HuH-7 (cell line): ENCODE measurements at regions not wholly inside any gene's neighbourhood (a gene's known extent, or its start where the extent isn't known, plus 50 kb on each side); places are given as distances from the start of the nearest gene placed in this dataset.

Experiments
- DNase-seq: peaks from one replicate; pipeline ENCODE4 v3.0.0; 2011; ENCODE audit warnings: low spot score

GRCh38 chr13:107475753-107476453, 739.4 kb downstream of the LIG4 start:
- DNase-seq = no peak

- no peak for DNase-seq
Measured at GRCh38 chr13:107473253-107473652, 742.1 kb downstream of the LIG4 start.

- DNase-seq = no peak
Measured at GRCh38 chr13:107466326-107467099, 748.8 kb downstream of the LIG4 start.

- no peak for DNase-seq
Measured at GRCh38 chr13:107462501-107462900, 752.8 kb downstream of the LIG4 start.

- no peak for DNase-seq
Measured at GRCh38 chr13:107461751-107462150, 753.6 kb downstream of the LIG4 start.

DNA sequence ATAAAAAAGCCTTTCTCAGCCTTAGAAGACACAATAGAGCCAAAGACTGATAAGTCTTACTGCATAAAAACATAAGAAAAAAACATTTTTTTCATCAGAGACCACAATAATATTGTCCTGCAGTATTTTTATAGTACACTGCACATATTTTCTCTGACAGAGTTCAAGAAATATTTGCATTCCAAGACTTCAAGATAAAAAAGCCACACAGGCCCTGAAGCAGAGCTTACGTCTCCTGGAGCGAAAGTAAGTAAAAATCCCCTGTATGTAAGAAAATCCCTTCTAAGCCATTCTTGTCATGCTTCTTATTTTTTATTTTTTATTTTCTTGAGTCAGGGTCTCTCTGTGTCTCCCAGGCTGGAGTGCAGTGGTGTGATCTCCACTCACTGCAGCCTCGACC, 755.9 kb downstream of the LIG4 start:
- no peak for DNase-seq

- DNase-seq = no peak
Measured at GRCh38 chr13:107458269-107458668, 757.1 kb downstream of the LIG4 start.

- no peak for DNase-seq
Measured at GRCh38 chr13:107457686-107458085, 757.6 kb downstream of the LIG4 start.

DNA sequence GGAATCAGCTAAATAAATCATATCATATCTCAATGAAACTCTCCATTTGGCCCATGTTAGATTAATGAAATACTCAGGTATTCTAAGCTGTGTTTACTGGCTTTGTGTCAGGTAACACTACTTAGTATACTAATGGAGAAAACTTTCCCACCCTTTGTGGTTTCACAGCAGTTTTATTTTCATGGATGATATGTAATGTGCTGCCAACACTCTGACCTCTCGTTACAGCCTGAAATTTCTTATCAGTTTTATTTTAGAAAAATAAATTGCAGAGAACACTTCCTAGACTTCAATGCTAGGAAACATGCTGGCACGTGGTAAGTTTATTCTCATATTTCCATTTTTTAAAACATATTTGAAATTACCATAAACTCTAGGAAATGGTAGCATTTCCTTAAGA, 758.9 kb downstream of the LIG4 start:
- no peak for DNase-seq

- DNase-seq = no peak
Measured at GRCh38 chr13:107452833-107453232, 762.5 kb downstream of the LIG4 start.

DNA sequence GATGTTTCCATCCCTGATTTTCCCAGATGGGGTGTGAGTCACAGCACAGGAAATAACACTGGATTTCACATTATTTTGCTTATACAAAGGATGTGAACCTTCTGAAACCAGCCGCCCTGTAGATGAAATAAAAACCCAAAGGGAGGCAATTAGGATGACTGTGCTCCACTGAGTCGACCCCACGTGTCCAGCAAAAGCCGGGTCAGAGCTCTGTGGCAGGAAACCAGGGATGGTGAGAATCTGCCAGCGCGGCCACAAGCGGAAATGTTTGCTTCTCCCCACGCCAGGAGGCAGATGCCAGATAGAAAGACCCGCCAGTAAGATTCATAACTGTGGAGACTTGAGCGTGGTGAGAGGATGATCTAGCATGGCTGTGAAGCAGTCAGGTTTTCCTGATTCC, 764.4 kb downstream of the LIG4 start:
- no peak for DNase-seq

- no peak for DNase-seq
Measured at GRCh38 chr13:107450431-107450830, 764.9 kb downstream of the LIG4 start.

- DNase-seq = no peak
Measured at GRCh38 chr13:107447591-107447990, 767.7 kb downstream of the LIG4 start.

DNA sequence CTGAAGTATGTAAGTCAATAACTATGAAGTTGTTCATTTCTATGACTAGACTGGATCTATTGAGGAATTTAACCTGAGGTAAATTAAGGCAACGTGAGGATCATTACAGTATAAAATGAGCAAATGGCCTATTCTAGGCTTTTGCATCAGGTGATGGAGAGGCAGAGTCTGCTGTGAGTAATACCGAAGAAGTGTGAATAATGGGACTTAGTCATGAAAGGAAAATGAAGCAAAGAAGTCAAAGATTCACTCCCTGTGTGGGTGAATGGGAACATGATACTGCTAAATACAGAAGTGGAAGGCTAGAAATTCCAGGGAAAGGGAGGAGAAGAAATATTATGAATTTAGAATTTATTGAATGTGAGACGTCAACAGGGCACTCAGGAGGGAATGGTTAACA, 774.1 kb downstream of the LIG4 start:
- DNase-seq = no peak

GRCh38 chr13:107438251-107438650, 777.1 kb downstream of the LIG4 start:
- DNase-seq = no peak

DNA sequence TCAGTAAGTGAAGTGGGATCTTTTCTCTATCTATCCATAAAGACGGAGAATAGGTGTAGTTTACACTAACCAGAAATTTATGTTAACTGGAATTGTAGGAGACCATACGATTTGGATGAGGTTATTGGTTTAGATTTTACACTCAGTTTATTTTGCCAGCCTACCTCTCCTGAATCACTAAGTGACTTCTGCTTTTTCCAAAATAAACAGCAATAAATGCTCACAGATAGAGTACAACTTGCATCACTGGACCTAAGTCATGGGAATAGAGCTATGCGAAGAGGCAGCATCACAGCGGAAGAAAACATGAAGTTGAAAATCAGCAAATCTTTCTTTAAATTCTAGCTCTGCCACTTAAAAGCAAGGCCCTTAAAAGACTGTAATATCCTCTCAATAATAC, 781.0 kb downstream of the LIG4 start:
- no peak for DNase-seq

GRCh38 chr13:107427536-107427935, 787.8 kb downstream of the LIG4 start:
- no peak for DNase-seq

- DNase-seq = no peak
Measured at GRCh38 chr13:107422421-107422820, 792.9 kb downstream of the LIG4 start.

DNA sequence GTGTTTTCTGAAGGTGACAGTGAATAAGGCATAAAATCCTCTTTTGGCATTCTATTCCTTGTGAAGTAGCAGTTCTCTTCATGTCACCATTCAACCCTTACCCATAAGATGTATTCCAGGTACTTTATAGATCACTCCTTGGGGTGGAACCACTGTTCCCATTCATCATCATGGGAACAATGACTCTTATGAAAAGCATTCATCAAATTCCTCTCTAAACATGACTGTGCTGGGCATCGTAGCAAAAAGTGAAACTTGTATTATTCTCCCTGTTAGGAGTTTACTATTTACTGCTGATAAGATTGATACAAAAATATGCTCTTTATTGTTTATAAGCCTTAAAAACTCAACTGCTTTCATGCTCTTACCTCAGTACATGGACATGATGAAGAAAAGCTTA, 793.4 kb downstream of the LIG4 start:
- DNase-seq = no peak

- no peak for DNase-seq
Measured at GRCh38 chr13:107421028-107421427, 794.3 kb downstream of the LIG4 start.

- DNase-seq = no peak
Measured at GRCh38 chr13:107413005-107413404, 802.3 kb downstream of the LIG4 start.

DNA sequence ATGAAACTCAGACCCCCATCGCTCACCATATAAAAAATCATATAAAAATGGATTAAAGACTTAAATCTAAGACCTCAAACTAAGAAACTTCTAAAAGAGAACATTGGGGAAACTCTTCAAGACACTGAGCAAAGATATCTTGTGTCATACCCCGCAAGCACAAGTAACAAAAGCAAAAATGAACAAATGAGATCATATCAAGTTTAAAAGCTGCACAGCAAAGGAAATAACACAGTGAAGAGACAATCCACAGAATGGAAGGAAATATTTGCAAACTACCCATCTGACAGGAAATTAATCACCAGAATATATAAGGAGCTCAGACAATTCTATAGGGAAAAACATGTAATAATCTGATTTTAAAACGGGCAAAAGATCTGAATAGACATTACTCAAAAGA, 808.3 kb downstream of the LIG4 start:
- DNase-seq = no peak

DNA sequence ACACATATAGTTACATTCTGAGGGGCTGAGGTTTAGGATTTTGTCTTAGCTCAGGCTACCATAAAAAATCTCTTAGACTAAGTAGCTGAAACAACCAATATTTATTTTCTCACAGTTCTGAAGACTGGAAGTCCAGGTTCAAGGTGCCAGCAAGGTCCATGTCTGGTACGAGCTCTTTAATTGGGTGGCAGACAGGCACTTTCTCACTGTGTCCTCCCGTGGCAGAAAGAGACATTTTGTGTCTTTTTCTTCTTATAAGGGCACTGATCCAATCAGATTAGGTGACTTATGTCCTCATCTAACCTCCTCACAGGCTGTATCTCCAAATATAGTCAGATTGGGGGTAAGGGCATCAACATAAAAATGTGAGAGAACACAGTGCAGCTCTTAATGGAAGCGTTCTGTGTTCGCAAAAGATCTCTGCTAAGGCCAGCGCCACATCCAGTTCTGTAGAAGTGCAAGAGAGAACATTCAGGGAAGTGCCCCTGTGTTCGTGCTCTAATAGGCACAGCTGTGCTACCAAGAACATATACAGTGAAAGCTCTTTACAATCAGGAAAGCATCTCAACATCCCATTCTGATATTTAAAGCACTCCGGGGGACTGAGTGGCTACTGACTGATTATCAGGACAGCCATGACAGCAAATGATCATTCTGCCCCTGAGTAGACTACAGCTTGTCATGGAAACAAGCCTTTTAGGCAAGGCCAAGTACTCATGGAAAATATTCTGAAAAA, 819.2 kb downstream of the LIG4 start:
- no peak for DNase-seq
